SJSA1 (cell line): ENCODE measurements at regions not wholly inside any gene's neighbourhood (a gene's known extent, or its start where the extent isn't known, plus 50 kb on each side); places are given as distances from the start of the nearest gene placed in this dataset.
"Not testable (repeated sequence)": the region's sequence is repeated elsewhere in the genome, so short reads cannot be mapped to it uniquely, and the experiment has no call there.

Experiments used
- DNase-seq, 2 experiments: peaks; one replicate each; pipeline ENCODE4 v3.0.0-alpha.2; 2015 to 2020; ENCODE audit warnings: low spot score in 2 of 2, low read depth in 1 of 2
- H3K27ac ChIP-seq: fragments of 250-450 bp; sonication (Bioruptor Pico); 2 replicates; pipeline ENCODE4 v1.5.1; 2020; ENCODE audit warnings: mild to moderate bottlenecking, moderate library complexity
- H3K27me3 ChIP-seq: fragments of 250-450 bp; sonication (Bioruptor Pico); replicated peaks from 2 replicates; pipeline ENCODE4 v1.5.1; 2020; ENCODE audit warnings: mild to moderate bottlenecking, moderate library complexity
- H3K36me3 ChIP-seq: fragments of 250-450 bp; sonication (Bioruptor Pico); 2 replicates; pipeline ENCODE4 v1.5.1; 2020; ENCODE audit warnings: mild to moderate bottlenecking
- H3K4me1 ChIP-seq: fragments of 250-450 bp; sonication (Bioruptor Pico); replicated peaks from 2 replicates; pipeline ENCODE4 v1.6.1; 2021; ENCODE audit warnings: mild to moderate bottlenecking
- H3K4me3 ChIP-seq: fragments of 250-450 bp; sonication (Bioruptor Pico); 2 replicates; pipeline ENCODE4 v1.5.1; 2020; ENCODE audit warnings: mild to moderate bottlenecking
- H3K9me3 ChIP-seq: fragments of 250-450 bp; sonication (Bioruptor Pico); replicated peaks from 2 replicates; pipeline ENCODE4 v1.5.1; 2020; ENCODE audit warnings: mild to moderate bottlenecking

DNA sequence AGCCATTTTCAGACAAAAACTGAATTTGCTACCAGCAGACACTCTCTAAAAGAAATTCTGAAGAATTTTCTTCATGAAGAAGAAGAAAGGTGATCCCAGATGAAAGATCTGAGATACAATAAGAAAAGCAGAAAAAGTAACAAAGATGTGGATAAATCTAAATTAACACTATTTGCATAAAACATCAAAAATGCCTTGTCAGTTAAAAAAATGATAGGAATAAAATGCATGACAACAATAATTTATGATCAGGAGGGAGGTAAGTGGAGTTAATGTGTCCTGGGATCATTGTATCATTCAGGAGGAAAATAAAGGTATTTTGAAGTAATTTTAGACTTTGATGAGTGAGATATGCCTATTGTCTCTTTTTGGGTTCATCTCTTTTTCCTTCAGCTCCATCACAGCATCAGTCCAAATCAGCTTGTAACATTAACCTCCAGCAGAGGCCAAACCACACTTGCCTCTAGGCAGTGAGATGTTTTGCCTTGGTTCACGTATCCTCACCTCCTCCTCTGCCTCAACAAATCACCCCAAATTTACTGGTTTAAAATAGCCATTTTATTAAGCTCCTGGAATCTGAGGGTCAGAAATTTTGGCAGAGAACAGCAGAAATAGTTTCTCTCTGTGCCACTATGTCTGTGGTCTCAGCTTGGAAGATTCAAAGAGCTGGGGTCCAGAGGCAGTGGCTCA, 76.9 kb upstream of the HIVEP3 start:
- no peak for DNase-seq
- no peaks in the 10 kb centered on the region for H3K4me1 ChIP-seq
- no peaks in the 10 kb centered on the region for H3K9me3 ChIP-seq
- H3K36me3 ChIP-seq: no peaks in the 10 kb centered on the region
- H3K4me3 ChIP-seq: no peak overlapping the region
- no peaks in the 10 kb centered on the region for H3K27me3 ChIP-seq
- H3K27ac ChIP-seq: no peak overlapping the region

DNA sequence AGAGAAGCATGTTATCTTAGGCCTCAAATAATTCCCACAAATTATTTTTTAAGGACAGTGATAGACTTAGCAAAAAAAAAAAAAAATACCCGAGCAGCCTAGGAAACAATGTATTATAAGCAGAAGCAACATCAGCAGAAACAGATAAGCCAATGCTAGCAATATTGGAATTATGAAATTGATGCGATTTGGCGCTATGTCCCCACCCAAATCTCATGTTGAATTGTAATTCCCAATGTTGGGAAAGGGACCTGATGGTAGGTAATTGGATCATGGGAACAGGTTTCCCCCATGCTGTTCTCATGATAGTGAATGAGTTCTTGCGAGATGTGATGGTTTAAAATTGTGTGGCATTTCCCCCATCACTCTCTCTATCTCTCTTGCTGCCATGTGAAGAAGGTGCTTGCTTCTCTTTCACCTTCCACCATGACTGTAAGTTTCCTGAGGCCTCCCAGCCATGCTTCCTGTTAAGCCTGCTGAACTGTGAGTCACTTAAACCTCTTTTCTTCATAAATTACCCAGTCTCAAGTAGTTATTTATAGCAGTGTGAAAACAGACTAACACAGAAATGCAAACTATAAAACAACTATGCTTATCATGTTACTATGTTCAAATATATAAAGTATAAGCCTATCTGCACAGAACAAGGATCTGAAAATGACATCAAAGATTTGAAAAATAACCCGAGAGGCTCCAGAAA, 75.6 kb upstream of the HIVEP3 start:
- Histone ChIP-seq H3K4me3 (no peak overlapping the region), H3K9me3 (no peaks in the 10 kb centered on the region), H3K27me3 (no peaks in the 10 kb centered on the region), H3K36me3 (no peaks in the 10 kb centered on the region), H3K4me1 (no peaks in the 10 kb centered on the region), H3K27ac (no peak overlapping the region)
- DNase-seq: no peak

DNA sequence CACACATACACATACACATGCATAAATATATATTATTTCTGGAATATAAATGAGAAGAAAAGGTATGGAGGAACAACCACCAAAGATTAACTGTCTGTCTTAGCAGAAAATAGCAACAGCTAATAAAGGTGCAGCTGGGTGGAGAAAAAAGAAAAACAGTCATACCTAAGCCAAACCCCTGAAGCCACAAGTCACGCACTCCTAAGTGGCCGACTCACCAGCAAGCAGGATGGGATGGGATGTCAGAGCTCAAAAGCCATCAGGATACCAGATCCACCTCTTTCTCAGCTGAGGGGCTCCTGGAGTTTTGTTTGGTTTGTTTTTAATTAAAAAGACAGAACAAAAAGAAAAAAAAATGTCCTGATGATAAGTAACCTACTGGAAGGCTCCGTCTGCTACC, 64.7 kb upstream of the HIVEP3 start:
- H3K4me1 ChIP-seq: no peaks in the 10 kb centered on the region
- H3K27me3 ChIP-seq: no peaks in the 10 kb centered on the region
- no peaks in the 10 kb centered on the region for H3K9me3 ChIP-seq
- no peak overlapping the region for H3K27ac ChIP-seq
- no peak for DNase-seq
- H3K36me3 ChIP-seq: no peaks in the 10 kb centered on the region
- no peak overlapping the region for H3K4me3 ChIP-seq

DNA sequence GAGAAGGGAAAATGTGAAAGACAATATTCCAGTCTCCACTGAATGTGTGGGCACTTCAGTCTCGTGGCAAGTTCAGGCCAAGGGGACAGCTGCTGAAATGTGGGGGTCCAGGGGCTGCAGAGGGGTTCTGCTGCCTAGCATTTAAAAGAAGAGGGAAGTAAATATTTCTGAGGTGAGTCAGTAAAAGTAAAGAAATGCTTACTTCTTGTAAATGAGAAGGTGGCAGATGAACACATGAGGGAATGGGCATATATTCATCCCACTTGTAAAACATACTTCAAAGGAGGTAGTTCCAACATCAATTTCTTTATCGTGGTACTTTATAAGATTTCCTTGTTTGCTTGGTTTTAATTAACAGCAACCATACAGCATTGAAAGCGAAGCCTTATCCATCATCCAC, 63.1 kb upstream of the HIVEP3 start:
- no peaks in the 10 kb centered on the region for H3K9me3 ChIP-seq
- no peaks in the 10 kb centered on the region for H3K36me3 ChIP-seq
- H3K27ac ChIP-seq: no peak overlapping the region
- no peak overlapping the region for H3K4me3 ChIP-seq
- no peak for DNase-seq
- H3K27me3 ChIP-seq: no peaks in the 10 kb centered on the region
- no peaks in the 10 kb centered on the region for H3K4me1 ChIP-seq

DNA sequence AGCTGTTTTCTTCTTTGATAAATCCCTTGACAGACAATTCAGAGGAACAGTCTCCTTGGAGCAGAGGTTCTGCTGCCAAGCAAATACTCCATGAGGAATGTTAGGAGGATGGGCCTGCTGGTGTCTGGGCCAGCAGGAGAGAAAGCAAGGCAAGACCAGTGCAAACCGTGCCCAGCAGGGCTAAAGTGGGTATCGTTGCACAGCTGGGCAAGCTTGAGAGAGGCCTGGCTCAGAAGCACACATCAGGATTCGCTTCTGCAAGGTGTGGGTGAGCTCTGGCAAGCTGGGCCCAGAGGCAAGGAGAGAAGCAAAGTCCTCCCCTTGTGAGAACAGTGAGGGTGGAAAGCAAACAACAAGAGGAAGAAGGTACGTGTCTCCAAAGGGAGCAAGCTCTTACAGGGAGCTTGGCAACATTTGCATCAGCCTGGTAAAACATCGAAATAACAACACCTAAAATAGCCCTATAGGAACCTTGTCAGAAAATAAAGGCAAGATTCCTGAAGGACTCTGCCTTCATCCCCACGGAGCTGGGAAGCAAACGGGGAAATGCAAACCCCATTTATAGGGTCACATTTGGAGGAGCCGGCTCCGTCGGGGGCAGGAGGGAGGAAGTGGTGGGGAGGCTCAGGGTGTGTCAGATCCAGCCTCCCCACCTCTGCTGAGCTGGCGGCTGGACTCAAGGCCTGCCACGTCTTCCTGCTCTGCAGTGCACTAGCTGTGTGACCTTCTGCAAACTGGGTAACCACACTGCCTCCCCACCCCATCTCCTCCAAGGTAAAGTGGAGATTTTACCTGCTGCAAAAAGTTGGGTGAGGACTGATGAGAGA, 62.3 kb upstream of the HIVEP3 start:
- no peak for DNase-seq

DNA sequence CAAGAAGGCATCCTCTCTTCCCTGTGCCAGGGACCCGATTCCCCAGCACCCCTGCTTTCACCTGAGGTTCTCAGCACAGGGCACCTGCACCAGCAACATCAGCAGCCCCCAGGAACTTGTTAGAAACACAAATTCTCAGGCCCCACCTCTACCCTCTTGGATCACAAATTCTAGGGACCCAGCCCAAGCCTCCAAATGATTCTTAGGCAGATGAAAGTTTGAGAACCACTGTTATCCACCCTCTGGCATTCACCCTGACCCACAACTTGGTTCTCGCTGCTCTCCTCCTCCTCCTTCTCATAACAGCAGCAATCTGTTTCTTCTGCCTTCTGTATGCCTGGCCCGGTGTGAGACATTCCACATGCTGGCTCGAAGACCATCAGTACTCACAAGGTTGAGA, 60.3 kb upstream of the HIVEP3 start:
- Histone ChIP-seq H3K4me3 (no peak overlapping the region), H3K9me3 (no peaks in the 10 kb centered on the region), H3K27me3 (no peaks in the 10 kb centered on the region), H3K4me1 (no peaks in the 10 kb centered on the region), H3K36me3 (no peaks in the 10 kb centered on the region), H3K27ac (no peak overlapping the region)
- DNase-seq: no peak

More for the DNA sequence above, 62.3 kb upstream of the HIVEP3 start:
- H3K4me1 ChIP-seq: no peaks in the 10 kb centered on the region
- H3K9me3 ChIP-seq: no peaks in the 10 kb centered on the region
- H3K27me3 ChIP-seq: no peaks in the 10 kb centered on the region
- no peak overlapping the region for H3K4me3 ChIP-seq
- H3K27ac ChIP-seq: no peak overlapping the region
- H3K36me3 ChIP-seq: no peaks in the 10 kb centered on the region

DNA sequence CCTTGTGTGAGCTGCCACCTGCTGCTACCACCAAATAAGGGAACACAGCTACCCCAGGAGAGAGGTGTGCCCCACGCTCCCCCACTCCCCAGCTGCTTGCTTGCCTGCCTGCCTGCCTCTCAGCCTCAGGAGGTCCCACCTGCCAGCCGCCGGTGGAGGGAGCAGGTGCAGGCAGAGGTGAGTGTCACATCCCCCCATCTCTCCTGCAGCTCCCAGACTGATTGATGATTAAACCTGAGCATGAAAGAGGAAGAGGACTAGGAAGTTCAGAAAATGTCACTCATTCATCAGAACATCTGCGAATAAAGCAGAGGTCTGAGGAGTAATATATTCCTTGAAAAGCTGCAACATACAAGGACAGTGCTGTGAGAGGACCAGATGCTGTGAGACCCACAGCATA, 58.6 kb upstream of the HIVEP3 start:
- H3K4me3 ChIP-seq: no peak overlapping the region
- no peaks in the 10 kb centered on the region for H3K4me1 ChIP-seq
- no peak overlapping the region for H3K27ac ChIP-seq
- H3K9me3 ChIP-seq: no peaks in the 10 kb centered on the region
- H3K36me3 ChIP-seq: no peaks in the 10 kb centered on the region
- H3K27me3 ChIP-seq: no peaks in the 10 kb centered on the region
- no peak for DNase-seq

DNA sequence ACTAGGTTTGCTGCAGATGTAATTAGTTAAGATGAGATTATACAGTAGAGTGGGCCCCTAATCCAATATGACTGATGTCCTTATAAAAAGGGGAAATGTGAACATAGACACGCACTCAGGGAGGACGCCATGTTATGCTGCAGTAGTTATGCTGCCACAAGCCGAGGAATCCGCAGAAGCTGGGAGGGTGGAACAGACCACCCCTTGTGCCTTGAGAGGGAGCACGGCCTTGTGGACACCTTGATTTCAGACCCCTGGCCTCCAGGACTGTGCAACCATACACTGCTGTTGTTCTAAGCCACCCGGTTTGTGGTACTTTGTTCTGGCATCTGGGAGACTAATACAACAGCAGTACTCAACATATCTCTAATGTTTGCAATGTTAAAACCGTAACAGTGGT, 57.9 kb upstream of the HIVEP3 start:
- no peaks in the 10 kb centered on the region for H3K27me3 ChIP-seq
- no peaks in the 10 kb centered on the region for H3K4me1 ChIP-seq

DNA sequence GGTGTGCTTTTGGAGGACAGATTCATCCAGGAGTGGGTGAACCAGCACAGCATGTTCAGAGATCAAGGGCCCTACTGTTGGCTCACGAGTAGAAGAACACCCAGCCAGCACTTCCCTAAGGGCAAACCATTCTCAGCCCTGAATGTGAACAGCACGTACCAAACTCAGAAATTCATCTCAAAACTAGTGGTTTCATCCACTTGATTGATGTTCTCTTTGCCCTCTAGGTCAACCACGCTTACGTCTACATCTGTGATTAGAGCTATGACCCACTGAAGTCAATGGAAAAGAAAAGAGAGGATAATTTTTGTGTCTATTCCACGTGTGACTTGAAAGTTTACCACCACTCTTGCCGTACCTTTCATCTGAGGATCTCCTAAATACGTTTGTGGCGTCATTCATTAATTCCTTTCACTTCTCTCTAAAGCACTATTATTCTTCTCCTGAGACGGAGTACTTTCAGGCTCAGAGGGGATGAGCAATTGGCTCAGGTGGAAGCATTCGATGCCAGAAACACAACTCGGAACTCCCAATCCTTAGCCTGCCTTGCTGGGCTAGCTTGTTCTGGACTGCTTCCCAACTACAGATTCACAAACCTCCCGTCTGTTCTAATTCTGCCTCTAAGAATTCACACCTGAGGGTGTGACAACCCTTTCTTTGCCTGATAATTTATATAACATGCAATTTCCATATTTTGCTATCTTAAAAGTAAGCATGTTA, 57.3 kb upstream of the HIVEP3 start:
- Histone ChIP-seq H3K36me3 (no peaks in the 10 kb centered on the region), H3K4me1 (no peaks in the 10 kb centered on the region), H3K9me3 (no peaks in the 10 kb centered on the region), H3K27ac (no peak overlapping the region), H3K27me3 (no peaks in the 10 kb centered on the region), H3K4me3 (no peak overlapping the region)
- no peak for DNase-seq

More for the DNA sequence above, 57.9 kb upstream of the HIVEP3 start:
- Histone ChIP-seq H3K36me3 (no peaks in the 10 kb centered on the region), H3K4me3 (no peak overlapping the region), H3K27ac (no peak overlapping the region), H3K9me3 (no peaks in the 10 kb centered on the region)
- no peak for DNase-seq

DNA sequence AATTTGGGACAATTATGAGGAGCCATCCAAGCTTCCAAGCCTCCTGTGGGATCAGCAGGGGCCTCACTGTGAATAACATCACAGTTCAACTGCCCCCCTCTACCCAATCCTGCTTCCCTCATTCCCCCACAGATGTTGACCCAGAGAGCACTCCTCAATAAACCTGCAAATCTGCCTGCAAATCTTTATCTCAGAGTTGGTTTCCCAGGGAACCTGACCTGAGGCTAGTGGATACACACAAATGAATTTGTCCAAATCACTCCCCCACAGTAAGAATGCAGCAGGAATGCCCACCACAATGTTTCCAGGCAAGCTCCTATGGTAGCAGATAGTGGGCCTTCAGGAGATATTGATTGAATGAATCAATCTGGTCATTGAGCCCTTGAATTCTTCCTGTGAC, 56.4 kb upstream of the HIVEP3 start:
- H3K27ac ChIP-seq: no peak overlapping the region
- H3K27me3 ChIP-seq: no peaks in the 10 kb centered on the region
- H3K9me3 ChIP-seq: no peaks in the 10 kb centered on the region
- no peak overlapping the region for H3K4me3 ChIP-seq
- H3K4me1 ChIP-seq: no peaks in the 10 kb centered on the region
- DNase-seq: no peak
- no peaks in the 10 kb centered on the region for H3K36me3 ChIP-seq

DNA sequence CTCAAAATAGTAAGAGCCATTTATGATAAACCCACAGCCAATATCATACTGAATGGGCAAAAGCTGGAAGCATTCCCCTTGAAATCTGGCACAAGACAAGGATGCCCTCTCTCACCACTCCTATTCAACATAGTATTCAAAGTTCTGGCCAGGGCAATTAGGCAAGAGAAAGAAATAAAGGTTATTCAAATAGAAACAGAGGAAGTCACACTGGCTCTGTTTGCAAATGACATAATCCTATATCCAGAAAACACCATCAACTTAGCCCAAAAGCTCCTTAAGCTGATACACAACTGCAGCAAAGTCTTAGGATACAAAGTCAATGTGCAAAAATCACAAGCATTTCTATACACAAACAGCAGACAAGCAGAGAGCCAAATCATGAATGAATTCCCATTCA, 49.8 kb upstream of the HIVEP3 start:
- H3K9me3 ChIP-seq, H3K27me3 ChIP-seq, DNase-seq, H3K4me3 ChIP-seq, H3K4me1 ChIP-seq, H3K36me3 ChIP-seq, H3K27ac ChIP-seq: not testable (repeated sequence)
